ENCODE measurements at regions not wholly inside any gene's neighbourhood (a gene's known extent, or its start where the extent isn't known, plus 50 kb on each side); places are given as distances from the start of the nearest gene placed in this dataset.
"Not testable (repeated sequence)": the region's sequence is repeated elsewhere in the genome, so short reads cannot be mapped to it uniquely, and the experiment has no call there.

DNA sequence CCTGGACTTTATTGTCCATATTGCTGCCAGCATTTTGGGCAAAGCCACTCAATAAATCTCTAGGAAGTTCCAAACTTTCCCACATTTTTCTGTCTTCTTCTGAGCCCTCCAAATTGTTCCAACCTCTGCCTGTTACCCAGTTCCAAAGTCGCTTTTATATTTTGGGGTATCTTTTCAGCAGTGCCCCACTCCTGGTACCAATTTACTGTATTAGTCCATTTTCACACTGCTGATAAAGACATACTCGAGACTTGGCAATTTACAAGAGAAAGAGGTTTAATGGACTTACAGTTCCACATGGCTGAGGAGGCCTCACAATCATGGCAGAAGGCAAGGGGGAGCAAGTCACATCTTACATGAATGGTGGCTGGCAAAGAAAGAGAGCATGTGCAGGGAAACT, 53.4 kb downstream of the AHSP start:
- not testable (repeated sequence) for H3K4me3 Mint-ChIP-seq

DNA sequence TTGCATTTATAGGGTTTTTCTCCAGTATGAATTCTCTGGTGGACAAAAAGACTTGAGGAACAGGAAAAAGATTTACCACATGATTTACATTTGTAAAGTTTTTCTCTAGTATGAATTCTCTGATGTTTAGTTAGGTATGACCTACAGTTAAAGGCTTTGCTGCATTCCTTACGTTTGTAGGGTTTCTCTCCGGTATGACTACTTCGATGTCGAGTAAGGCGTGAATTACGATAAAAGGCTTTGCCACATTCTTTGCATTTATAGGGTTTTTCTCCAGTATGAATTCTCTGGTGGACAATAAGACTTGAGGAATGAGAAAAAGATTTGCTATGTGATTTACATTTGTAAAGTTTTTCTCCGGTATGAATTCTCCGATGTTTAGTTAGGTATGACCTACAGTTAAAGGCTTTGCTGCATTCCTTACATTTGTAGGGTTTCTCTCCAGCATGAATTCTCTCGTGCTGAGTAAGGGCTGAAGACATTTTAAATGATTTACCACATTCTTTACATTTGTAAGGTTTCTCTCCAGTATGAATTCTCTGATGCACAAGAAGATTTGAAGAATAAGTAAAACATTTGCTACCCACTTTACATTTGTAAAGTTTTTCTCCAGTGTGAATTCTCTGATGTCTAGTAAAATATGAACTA, 74.2 kb downstream of the AHSP start:
- H3K27ac Mint-ChIP-seq; DNase-seq (ENCODE audit: low spot score in 2 of 2); ATAC-seq; H3K4me3 Mint-ChIP-seq; H3K4me1 Mint-ChIP-seq; H3K36me3 Mint-ChIP-seq: not testable (repeated sequence)
- peaks cover 41% of the 10 kb centered on the region for H3K9me3 Mint-ChIP-seq

More for the DNA sequence above, 53.4 kb downstream of the AHSP start:
- not testable (repeated sequence) for ATAC-seq; H3K36me3 Mint-ChIP-seq; H3K27ac Mint-ChIP-seq; DNase-seq (ENCODE audit: low spot score in 2 of 2); H3K4me1 Mint-ChIP-seq
- H3K9me3 Mint-ChIP-seq: peaks cover 18% of the 10 kb centered on the region

DNA sequence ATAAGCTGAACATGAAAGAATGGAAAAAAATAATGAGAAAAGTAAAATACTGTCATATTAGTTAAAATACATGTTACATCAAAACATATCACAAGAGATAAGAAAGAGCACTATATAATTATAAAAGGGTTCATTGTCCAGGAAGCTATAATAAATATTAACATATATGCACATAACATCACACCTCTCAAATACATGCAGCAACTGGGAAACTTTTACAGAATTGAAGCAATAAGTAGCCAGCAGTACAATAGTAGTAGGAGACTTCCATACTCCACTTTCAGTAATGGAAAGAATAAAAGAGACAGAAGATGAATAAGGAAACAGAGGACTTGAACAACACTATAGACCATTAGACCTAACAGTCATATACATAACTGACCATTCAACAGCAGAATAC, 90.4 kb downstream of the AHSP start:
- ATAC-seq: no peak
- no peaks in the 10 kb centered on the region for H3K36me3 Mint-ChIP-seq
- DNase-seq (ENCODE audit: low spot score in 2 of 2): no peak
- no peaks in the 10 kb centered on the region for H3K4me1 Mint-ChIP-seq
- no peak overlapping the region for H3K27ac Mint-ChIP-seq
- H3K4me3 Mint-ChIP-seq: no peak overlapping the region
- H3K9me3 Mint-ChIP-seq: peaks cover 8% of the 10 kb centered on the region

DNA sequence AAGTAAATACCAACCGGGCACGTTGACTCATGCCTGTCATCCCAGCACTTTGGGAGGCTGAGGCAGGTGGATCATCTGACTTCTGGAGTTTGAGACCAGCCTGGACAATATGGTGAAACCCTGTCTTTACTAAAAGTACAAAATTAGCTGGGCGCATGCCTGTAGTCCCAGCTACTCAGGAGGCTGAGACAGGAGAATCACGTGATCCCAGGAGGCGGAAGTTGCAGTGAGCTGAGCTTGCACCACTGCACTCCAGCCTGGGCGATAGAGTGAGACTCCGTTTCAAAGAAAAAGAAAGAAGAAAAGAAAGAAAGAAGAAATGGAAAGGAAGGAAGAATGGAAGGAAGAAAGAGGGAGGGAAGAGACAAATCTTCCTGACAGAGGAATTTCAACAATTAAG, 108.7 kb downstream of the AHSP start:
- no peak overlapping the region for H3K27ac Mint-ChIP-seq
- DNase-seq (ENCODE audit: low spot score in 2 of 2): no peak
- ATAC-seq: no peak
- no peaks in the 10 kb centered on the region for H3K4me1 Mint-ChIP-seq
- H3K4me3 Mint-ChIP-seq: no peak overlapping the region
- H3K9me3 Mint-ChIP-seq: peaks cover 7% of the 10 kb centered on the region
- no peaks in the 10 kb centered on the region for H3K36me3 Mint-ChIP-seq

DNA sequence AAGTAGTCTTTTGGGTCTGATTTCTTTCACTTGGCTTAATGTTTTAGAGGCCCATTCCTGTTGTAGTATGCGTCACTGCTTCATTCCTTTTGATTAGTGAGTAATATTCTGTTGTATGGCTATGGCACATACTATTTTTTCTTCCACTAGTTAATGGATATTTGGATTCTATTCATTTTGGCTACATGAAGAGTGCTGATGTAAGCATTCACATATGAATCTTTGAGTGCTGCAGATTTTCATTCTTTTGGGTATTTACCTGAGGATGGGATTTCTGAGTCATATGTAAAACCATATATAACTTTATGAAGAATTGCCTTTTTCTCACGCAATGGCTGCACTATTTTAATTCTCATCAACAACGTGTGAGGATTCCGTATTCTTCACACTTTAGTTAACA, 113.6 kb downstream of the AHSP start:
- Mint-ChIP-seq H3K4me1 (no peaks in the 10 kb centered on the region), H3K36me3 (no peaks in the 10 kb centered on the region), H3K9me3 (no peaks in the 10 kb centered on the region), H3K27ac (no peak overlapping the region), H3K4me3 (no peak overlapping the region)
- DNase-seq (ENCODE audit: low spot score in 2 of 2) (no peak), ATAC-seq (no peak)

DNA sequence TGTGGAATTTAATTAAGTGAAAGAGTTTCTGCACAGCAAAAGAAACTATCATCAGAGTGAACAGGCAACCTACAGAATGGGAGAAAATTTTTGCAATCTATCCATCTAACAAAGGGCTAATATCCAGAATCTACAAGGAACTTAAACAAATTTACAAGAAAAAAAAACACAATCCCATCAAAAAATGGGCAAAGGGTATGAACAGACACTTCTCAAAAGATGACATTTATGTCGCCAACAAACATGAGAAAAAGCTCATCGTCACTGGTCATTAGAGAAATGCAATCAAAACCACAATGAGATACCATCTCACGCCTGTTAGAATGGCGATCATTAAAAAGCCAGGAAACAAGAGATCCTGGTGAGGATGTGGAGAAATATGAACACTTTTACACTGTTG, 128.0 kb downstream of the AHSP start:
- H3K27ac Mint-ChIP-seq; DNase-seq (ENCODE audit: low spot score in 2 of 2); H3K4me3 Mint-ChIP-seq; ATAC-seq; H3K9me3 Mint-ChIP-seq; H3K4me1 Mint-ChIP-seq; H3K36me3 Mint-ChIP-seq: not testable (repeated sequence)

DNA sequence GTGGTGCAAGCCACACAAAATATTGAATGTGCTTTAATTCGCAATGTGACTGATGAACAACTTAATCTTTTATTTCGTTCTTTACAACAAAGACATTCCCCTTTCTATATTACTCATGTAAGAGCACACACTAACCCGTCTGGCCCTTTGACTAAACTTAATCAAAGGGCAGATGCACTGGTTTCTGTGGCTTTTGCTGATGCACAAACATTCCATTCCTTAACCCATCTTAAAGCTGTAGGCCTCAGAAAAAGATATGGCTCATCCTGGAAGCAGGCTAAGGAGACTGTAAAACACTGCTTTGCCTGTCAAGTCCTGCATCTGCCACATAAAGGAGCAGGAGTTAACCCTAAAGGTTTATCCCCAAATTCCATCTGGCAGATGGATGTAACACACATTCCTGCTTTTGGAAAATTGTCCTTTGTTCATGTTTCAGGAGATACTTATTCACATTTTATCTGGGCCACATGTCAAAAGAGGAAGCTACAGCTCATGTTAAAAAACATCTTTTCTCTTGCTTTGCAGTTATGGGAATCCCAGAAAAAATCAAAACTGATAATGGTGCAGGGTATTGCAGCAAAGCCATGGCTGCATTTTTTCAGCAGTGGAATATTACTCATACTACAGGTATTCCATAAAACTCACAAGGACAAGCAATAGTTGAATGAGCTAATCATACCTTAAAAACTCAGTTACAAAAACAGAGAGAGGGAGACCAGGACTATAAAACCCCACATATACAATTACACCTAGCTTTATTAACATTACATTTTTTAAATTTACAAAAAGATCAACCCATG, 137.2 kb downstream of the AHSP start:
- Mint-ChIP-seq H3K9me3 (peaks cover 14% of the 10 kb centered on the region), H3K27ac (no peak overlapping the region), H3K4me3 (no peak overlapping the region), H3K4me1 (peaks cover 6% of the 10 kb centered on the region), H3K36me3 (no peaks in the 10 kb centered on the region)
- ATAC-seq (peak; percentile 74), DNase-seq (ENCODE audit: low spot score in 2 of 2) (no peak)

DNA sequence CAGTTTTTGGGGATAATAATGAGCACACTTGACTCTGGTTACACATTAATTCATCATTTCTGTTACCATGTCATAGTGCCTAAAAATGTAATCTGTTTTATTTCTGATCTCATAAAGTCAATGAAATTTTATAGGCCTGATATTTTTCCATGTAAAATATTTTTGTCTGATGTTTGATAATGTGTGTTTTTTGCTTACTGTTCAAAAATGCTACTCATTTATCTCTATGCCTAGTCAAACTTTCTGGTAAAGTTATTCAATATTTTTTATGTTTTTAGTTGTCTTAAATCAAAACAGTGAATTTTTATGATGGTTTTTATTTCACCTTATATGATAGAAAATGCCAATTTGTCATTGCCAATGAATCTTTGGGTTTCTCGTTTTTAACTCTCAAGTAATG, 147.0 kb downstream of the AHSP start:
- peaks cover 9% of the 10 kb centered on the region for H3K4me1 Mint-ChIP-seq

DNA sequence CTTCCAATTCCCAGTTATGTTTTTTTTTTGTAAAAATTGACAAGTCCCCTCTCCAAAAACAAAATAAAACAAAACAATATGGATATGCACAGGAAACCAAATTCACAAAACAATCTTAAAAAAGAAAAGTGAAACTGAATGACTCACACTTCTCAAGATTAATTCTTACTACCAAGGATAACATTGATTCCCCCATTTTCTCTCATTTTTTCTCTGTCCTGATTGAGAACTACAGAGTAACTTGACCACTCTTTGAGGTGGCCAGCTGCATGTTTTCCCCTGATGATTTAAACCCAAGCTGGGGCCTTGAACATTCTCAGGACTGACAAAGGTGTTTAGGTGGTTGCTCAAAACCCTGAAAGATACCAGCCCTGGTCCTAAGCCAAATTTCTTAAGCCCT, 149.0 kb downstream of the AHSP start:
- Mint-ChIP-seq H3K27ac (no peak overlapping the region), H3K9me3 (peaks cover 4% of the 10 kb centered on the region), H3K4me1 (peaks cover 9% of the 10 kb centered on the region), H3K36me3 (no peaks in the 10 kb centered on the region), H3K4me3 (no peak overlapping the region)
- ATAC-seq (no peak), DNase-seq (ENCODE audit: low spot score in 2 of 2) (no peak)

More for the DNA sequence above, 147.0 kb downstream of the AHSP start:
- Mint-ChIP-seq H3K36me3 (no peaks in the 10 kb centered on the region), H3K9me3 (peaks cover 4% of the 10 kb centered on the region), H3K27ac (no peak overlapping the region), H3K4me3 (no peak overlapping the region)
- DNase-seq (ENCODE audit: low spot score in 2 of 2): no peak
- no peak for ATAC-seq

DNA sequence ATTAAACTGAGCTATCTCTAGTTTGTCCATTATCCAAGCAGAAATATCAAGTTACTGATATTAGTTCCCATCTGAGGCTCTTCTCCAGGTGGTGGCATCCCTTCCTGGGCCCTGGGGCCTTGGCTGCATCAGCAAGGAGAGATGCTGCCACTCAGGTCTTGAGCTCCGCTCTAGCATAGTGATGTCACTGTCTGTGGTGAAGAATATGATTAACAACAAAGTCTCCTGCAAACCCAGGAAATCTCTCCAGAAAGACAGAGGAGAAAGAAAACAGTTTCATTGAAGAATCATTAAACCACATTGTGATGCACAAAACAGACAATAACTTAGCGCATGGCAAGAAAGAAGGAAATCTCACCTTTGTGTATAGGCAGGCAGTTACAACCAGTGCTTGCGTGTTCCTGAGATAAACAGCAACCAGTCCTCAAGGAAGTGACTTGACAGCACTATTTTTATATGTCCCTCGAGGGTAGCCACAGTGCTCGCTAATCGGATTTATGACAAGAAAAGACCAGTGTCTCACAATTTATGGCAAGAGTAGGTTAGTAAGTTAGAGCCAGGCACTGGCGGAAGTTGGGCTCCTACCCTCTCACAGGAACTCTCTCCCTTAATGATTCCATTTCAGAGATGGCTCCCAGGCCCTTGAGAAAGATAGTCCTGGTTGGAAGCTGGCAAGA, 151.1 kb downstream of the AHSP start:
- no peak for ATAC-seq

DNA sequence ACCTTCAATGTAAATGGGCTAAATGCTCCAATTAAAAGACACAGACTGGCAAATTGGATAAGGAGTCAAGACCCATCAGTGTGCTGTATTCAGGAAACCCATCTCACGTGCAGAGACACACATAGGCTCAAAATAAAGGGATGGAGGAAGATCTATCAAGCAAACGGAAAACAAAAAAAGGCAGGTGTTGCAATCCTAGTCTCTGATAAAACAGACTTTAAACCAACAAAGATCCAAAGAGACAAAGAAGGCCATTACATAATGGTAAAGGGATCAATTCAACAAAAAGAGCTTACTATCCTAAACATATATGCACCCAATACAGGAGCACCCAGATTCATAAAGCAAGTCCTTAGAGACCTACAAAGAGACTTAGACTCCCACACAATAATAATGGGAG, 161.6 kb downstream of the AHSP start:
- H3K4me1 Mint-ChIP-seq; DNase-seq (ENCODE audit: low spot score in 2 of 2); H3K36me3 Mint-ChIP-seq; H3K4me3 Mint-ChIP-seq; H3K27ac Mint-ChIP-seq; ATAC-seq; H3K9me3 Mint-ChIP-seq: not testable (repeated sequence)

More for the DNA sequence above, 151.1 kb downstream of the AHSP start:
- peaks cover 9% of the 10 kb centered on the region for H3K4me1 Mint-ChIP-seq
- H3K36me3 Mint-ChIP-seq: no peaks in the 10 kb centered on the region
- DNase-seq (ENCODE audit: low spot score in 2 of 2): no peak
- H3K27ac Mint-ChIP-seq: no peak overlapping the region
- H3K9me3 Mint-ChIP-seq: peaks cover 4% of the 10 kb centered on the region
- no peak overlapping the region for H3K4me3 Mint-ChIP-seq

DNA sequence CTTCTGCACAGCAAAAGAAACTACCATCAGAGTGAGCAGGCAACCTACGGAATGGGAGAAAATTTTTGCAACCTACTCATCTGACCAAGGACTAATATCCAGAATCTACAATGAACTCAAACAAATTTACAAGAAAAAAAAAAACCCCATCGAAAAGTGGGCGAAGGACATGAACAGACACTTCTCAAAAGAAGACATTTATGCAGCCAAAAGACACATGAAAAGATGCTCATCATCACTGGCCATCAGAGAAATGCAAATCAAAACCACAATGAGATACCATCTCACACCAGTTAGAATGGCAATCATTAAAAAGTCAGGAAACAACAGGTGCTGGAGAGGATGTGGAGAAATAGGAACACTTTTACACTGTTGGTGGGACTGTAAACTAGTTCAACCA, 164.6 kb downstream of the AHSP start:
- not testable (repeated sequence) for H3K36me3 Mint-ChIP-seq; H3K4me1 Mint-ChIP-seq; H3K27ac Mint-ChIP-seq; ATAC-seq; DNase-seq (ENCODE audit: low spot score in 2 of 2); H3K9me3 Mint-ChIP-seq; H3K4me3 Mint-ChIP-seq

DNA sequence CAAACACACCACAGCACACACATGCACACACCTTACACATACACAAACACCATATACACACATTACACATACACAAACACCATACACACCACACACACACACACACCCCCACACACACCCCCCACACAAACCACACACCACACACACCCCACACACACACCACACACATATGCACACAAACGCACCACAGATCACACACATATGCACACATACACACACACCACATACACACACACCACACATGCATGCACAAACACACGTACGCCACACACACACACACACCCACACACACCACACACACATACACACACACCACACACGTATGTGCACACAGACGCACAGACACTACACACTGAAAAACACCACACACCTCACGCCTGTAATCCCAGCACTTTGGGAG, 166.0 kb downstream of the AHSP start:
- peaks cover 3% of the 10 kb centered on the region for H3K9me3 Mint-ChIP-seq
- no peak overlapping the region for H3K27ac Mint-ChIP-seq
- ATAC-seq: no peak
- H3K4me3 Mint-ChIP-seq: no peak overlapping the region
- H3K4me1 Mint-ChIP-seq: no peaks in the 10 kb centered on the region
- no peaks in the 10 kb centered on the region for H3K36me3 Mint-ChIP-seq
- no peak for DNase-seq (ENCODE audit: low spot score in 2 of 2)

DNA sequence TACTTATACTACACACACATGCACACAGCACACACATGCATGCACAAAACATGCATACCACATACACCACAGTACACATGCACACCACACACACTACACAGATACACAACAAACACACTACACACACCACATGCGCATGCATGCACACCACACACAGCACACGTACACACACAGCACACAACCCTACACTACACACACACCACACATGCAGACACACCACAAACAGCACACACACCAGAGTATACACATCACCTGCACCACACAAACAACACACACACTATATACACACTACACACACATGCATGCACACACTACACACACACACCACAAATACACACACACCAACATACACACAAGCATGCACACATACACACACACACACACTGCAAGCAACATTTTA, 166.8 kb downstream of the AHSP start:
- ATAC-seq: no peak

DNA sequence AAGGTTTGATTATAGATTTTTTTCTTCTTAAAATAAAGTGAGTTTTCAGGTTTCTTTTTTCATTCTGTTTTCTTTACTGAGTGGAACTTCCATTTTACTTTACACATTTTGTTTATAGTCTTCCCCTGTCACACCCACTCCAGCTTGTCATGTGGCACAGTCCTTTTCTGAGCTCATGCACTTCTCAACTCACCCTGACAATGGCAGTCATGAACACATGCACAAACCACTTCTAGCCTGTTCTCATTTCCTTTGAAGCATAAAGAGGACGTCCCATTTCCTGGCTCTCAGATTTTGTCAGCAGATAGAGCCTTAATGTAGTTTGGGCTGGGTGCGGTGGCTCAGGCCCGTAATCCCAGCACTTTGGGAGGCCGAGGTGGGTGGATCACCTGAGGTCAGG, 168.0 kb downstream of the AHSP start:
- no peaks in the 10 kb centered on the region for H3K4me1 Mint-ChIP-seq
- H3K4me3 Mint-ChIP-seq: no peak overlapping the region
- no peaks in the 10 kb centered on the region for H3K9me3 Mint-ChIP-seq
- H3K36me3 Mint-ChIP-seq: peaks cover under 1% of the 10 kb centered on the region
- DNase-seq (ENCODE audit: low spot score in 2 of 2) (peak in 1 of 2 donors; percentile 57), ATAC-seq (peak; percentile 87)
- no peak overlapping the region for H3K27ac Mint-ChIP-seq

More for the DNA sequence above, 166.8 kb downstream of the AHSP start:
- no peaks in the 10 kb centered on the region for H3K36me3 Mint-ChIP-seq
- H3K27ac Mint-ChIP-seq: no peak overlapping the region
- peaks cover 3% of the 10 kb centered on the region for H3K9me3 Mint-ChIP-seq
- H3K4me1 Mint-ChIP-seq: no peaks in the 10 kb centered on the region
- no peak for DNase-seq (ENCODE audit: low spot score in 2 of 2)
- no peak overlapping the region for H3K4me3 Mint-ChIP-seq
